Loucy (cell line): ENCODE measurements at regions not wholly inside any gene's neighbourhood (a gene's known extent, or its start where the extent isn't known, plus 50 kb on each side); places are given as distances from the start of the nearest gene placed in this dataset.

ENCODE experiments used
- EZH2phosphoT487 ChIP-seq: fragments of 200-600 bp; IDR thresholded peaks from 2 replicates; pipeline ENCODE4 v1.6.1; 2018; ENCODE audit warnings: antibody characterized with exemption, mild to moderate bottlenecking, moderate library complexity, borderline replicate concordance
- TF ChIP-seq, protein P1 (sequence below): fragments of 200-600 bp; sonication (generic); conservative IDR thresholded peaks from 2 replicates; pipeline ENCODE4 v1.5.1; 2014; ENCODE audit warnings: mild to moderate bottlenecking, antibody characterized with exemption, low read length

DNA sequence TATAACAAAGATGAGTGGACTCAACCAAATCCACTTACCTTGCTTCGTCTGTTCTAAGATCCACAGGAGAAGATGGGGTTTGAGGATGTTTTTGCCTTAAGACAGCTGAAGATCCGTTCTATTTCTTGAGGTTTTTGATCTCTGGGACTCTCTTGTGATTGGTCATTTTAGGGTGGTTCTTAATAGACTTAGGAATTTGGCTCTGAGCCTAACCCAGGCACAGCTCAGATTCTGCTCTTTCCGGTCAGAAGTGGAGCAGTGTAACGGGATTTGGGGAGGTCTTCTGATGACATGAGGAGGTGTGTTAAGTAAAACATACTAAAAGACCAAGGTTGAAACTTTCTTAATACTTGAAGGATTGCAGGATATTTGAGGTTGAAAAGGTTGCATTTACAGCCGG is 166.9 kb downstream of the DMRT2 start:
- TF ChIP-seq, protein P1, sequence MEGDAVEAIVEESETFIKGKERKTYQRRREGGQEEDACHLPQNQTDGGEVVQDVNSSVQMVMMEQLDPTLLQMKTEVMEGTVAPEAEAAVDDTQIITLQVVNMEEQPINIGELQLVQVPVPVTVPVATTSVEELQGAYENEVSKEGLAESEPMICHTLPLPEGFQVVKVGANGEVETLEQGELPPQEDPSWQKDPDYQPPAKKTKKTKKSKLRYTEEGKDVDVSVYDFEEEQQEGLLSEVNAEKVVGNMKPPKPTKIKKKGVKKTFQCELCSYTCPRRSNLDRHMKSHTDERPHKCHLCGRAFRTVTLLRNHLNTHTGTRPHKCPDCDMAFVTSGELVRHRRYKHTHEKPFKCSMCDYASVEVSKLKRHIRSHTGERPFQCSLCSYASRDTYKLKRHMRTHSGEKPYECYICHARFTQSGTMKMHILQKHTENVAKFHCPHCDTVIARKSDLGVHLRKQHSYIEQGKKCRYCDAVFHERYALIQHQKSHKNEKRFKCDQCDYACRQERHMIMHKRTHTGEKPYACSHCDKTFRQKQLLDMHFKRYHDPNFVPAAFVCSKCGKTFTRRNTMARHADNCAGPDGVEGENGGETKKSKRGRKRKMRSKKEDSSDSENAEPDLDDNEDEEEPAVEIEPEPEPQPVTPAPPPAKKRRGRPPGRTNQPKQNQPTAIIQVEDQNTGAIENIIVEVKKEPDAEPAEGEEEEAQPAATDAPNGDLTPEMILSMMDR, result no peak
- no peak for TF ChIP-seq EZH2phosphoT487
